Right ventricle myocardium inferior (tissue), 1 donor: ENCODE measurements at regions not wholly inside any gene's neighbourhood (a gene's known extent, or its start where the extent isn't known, plus 50 kb on each side); places are given as distances from the start of the nearest gene placed in this dataset.
"Not testable (repeated sequence)": the region's sequence is repeated elsewhere in the genome, so short reads cannot be mapped to it uniquely, and the experiment has no call there.

Experiments used
- ATAC-seq: fragments of 200-7000 bp; cut with Tn5 transposase; one replicate; pipeline ENCODE4 v1.9.1; 2020; ENCODE audit warnings: mild to moderate bottlenecking, moderate library complexity
- DNase-seq: peaks from one replicate; pipeline ENCODE4 v3.0.0; 2021; ENCODE audit errors: missing footprints
- intact Hi-C: fragments of 100-400 bp; cut with DNase I; formaldehyde crosslinking; loops from one replicate; pipeline ENCODE4 v1.11.0; 2022
- donor health status: DM: no; HTN: yes; CAD: no; lungs with severe emphysema.

- intact Hi-C loops: no loop called here
- DNase-seq (no peak), ATAC-seq (no peak)
Measured at GRCh38 chr1:183753464-183753891, 51.4 kb upstream of the RGL1 start.

DNA sequence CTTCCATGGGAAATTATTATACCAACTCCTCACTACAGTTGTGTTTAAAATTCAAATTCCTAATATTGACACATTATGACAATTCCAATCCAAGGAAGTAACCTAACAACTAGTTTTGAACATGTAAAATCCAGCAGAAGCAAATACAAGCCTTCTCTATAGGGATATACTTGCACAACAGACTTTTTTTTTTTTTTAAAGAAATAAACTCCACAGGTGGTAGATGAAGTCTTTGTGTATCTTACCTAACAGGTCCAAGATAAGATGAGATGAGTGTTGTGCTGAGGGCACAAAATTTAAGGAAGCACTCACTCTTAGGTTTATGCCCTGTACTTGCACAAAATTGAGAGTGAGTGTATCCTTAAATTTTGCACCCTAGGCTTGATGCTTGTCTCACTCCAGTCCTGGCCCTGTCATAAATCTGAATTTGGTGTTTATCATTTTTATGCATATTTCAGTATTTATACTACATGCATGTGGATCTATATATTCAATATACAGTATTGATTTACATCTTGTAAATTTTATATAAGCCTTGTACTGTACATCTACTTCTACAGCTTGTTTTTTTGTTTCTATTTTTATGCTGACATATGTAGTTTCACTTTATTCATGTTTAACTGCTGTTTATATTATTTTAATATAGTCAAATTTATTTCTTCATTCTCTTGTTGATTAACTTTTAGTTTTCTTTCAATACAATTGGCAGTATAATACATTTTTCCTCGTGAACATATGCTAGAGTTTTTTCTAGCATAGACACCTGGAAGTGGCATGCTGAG, 60.6 kb upstream of the RGL1 start:
- ATAC-seq: no peak
- intact Hi-C loops: no loop called here

DNA sequence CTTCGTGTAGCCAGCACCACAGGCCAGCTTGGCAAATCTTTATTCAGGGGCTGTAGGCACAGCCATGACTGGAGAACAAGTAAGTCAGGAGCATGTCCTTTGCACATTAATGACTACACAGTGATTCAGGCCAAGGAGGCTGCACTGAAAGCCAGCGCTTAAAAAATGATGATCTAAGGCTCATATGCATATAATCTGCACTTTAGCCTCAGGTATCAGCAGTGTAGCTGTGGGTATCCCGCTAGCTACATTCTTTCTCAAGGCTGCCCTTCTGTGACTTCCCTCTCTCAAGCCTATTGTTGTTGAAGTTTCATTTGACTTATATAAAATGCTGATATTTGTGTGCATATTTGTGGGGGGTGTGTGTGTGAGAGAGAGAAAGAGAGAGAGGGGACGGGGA, 62.6 kb upstream of the RGL1 start:
- ATAC-seq (no peak), DNase-seq (no peak)
- intact Hi-C loops: no loop called here

More for the DNA sequence above, 60.6 kb upstream of the RGL1 start:
- DNase-seq: no peak

GRCh38 chr1:183739741-183740271, 65.1 kb upstream of the RGL1 start:
- no peak for DNase-seq
- no peak for ATAC-seq
- intact Hi-C loops: loop anchor here (5.0 kb wide), 1 partner anchor 42 kb away; no protein-coding TSS in a partner anchor

- no peak for DNase-seq
- intact Hi-C loops: loop anchor here (5.0 kb wide), 1 partner anchor 43 kb away; no protein-coding TSS in a partner anchor
- ATAC-seq: no peak
Measured at GRCh38 chr1:183739082-183739481, 65.8 kb upstream of the RGL1 start.

DNA sequence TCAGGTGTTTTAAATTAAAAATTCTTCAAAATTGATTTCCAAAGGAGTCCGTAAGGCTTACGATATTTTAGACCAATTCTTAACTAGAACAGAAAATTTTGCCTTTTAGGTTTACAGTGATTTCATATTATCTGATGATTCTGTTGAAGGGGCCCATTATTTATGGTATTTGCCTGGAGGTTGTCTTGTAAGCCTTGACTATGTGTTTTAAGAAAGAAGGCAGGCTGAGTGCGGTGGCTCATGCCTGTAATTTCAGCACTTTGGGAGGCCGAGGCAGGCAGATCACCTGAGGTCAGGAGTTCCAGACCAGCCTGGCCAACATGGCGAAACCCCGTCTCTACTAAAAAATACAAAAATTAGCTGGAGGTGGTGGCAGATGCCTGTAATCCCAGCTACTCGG, 67.0 kb upstream of the RGL1 start:
- not testable (repeated sequence) for DNase-seq, ATAC-seq
- intact Hi-C loops: loop anchor here (5.0 kb wide), 1 partner anchor 44 kb away; no protein-coding TSS in a partner anchor

DNA sequence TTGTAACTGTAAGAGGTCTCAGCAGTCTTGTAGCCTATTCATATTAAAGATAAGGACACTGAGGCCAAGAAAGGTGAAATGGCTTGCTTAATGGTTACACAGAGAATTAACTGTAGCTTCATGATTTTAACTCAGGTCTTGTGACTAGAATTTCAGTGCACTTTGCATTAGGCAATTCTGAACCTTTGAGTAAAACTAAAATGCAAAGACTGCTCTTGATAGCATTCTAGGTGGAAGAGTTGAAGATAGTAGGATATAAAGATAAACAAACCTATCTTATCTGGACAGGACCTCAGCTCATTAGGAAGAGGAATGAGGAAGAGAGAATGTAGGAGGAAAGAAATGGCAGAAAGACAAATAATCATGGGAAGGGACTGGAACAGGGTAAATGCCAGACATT, 68.6 kb upstream of the RGL1 start:
- ATAC-seq: no peak
- intact Hi-C loops: loop anchor here (5.0 kb wide), 1 partner anchor 46 kb away; no protein-coding TSS in a partner anchor
- DNase-seq: no peak

- DNase-seq (no peak), ATAC-seq (peak; percentile 12)
- intact Hi-C loops: loop anchor here (5.0 kb wide), 1 partner anchor 47 kb away; no protein-coding TSS in a partner anchor
Measured at GRCh38 chr1:183735069-183735860, 69.7 kb upstream of the RGL1 start.

DNA sequence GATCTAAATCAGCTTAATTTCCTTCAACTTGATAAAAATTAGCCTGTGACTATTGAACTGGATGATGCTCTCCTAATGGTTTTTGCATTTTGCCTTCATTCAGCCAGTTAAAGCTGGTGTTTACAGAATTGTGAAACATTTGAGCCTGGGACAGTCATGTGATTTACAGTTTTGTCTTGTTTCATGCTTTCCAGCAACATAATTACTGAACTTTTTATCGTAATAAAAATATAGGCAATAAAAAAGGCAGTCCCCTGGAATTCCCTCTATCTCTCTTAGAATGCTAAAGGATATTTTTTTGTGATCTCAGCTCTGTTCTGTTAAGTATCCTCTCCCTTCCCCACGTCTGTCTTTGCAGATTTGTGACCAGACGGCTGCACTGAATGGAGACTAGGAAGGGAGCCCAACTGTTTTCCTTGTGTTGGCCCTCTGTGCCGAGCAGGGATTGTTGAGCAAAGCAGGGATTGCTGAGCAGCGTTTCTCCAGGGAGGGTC, 70.3 kb upstream of the RGL1 start:
- ATAC-seq (peak; percentile 89), DNase-seq (peak; percentile 64)
- intact Hi-C loops: loop anchor here (5.0 kb wide), 1 partner anchor 48 kb away; no protein-coding TSS in a partner anchor

GRCh38 chr1:183733715-183734114, 71.2 kb upstream of the RGL1 start:
- no peak for ATAC-seq
- intact Hi-C loops: no loop called here

DNA sequence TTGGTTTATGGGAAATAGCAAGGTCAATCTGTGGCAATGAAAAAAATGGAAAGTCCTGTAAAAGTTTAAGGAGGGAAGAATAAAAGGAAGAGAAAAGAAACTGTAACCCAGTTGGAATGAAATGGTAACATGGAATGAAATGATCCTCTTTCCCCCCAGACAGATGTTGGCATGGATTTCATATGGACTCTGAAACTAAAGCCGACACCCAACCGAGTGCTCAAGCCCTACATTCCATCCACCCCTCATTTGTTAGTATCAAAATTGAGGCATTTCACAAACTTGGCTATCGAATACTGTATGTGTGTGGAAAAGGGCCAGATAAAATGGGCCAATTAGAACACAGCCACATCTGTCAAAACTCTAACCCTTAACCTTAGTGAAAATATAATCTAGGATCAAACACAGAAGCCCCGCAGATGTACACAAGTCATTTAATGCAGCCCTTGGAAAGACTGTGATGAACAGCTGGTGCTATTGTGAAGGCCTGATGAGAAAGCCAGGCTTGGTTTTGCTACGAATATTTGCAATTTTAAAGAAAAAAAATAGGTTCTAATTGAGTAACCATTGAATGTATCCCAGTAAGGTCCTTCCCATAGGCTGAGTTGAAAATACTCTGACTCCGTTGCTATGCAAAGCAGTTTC, 72.6 kb upstream of the RGL1 start:
- intact Hi-C loops: no loop called here
- ATAC-seq (no peak), DNase-seq (no peak)

More at GRCh38 chr1:183733715-183734114, 71.2 kb upstream of the RGL1 start:
- DNase-seq: no peak

- ATAC-seq: no peak
- intact Hi-C loops: no loop called here
- DNase-seq: no peak
Measured at GRCh38 chr1:183730886-183731573, 73.9 kb upstream of the RGL1 start.

DNA sequence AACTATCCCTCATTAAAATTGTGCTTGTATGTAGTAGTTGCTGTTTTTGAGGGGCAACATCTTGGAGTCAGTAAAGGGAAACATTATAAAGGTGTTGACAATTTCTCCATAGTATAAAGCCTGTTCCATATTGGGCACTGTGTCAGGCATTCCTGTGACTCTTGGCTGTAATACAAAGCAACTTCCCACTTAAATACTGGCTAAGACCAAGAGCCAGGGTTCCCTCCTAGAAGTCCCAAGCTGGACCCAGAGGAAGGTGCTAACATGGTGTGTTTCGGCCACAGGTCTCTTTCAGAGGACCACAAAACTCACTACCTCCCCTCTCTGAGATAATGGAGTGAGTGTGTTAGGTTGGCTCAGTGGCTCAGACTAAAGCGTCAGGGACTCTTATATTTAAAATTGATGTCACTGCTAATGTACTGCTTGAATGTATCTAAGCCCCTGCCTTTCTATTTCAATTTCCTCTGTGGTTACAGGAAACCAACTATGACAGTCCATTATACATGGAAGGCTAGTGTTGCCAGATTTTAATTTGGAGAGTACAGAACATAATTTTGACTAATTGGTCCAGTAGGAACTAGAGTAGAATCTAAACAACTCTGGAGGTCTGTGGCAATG, 74.7 kb upstream of the RGL1 start:
- DNase-seq: no peak
- intact Hi-C loops: no loop called here
- ATAC-seq: peak; percentile 59

- intact Hi-C loops: no loop called here
- no peak for ATAC-seq
- DNase-seq: no peak
Measured at GRCh38 chr1:183726825-183727224, 73.7 kb upstream of the APOBEC4 start.

DNA sequence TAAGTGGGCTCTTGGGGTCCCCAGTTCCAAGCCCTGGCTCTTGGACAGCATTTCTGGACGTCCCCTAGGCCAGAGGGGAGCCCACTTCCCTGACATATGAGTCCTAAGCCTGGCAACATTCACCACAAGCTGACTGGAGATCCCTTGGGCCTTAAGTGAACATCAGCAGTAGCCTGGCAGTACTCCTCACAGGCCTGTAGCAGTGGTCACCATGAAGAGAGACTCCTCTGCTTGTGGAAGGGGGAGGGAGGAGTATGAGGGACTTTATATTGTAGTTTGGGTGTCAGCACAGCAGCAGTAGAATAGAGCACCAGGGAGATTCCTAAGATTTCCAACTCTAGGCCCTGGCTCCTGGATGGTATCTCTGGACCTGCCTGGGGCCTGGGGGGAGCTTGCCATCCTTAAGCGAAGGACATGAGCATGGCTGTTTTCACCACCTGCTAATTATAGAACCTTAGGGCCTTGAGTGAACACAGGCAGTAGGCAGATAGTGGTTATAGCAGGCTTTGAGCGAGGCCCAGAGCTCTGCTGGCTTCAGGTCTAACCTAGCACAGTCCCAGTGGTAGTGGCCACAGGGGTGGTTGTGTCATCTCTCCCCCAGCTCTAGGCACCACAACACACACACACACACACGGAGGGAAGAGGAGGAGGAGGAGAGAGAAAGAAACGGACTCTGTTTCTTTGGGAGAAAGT, 71.4 kb upstream of the APOBEC4 start:
- peak; percentile 92 for ATAC-seq

GRCh38 chr1:183723571-183723970, 70.5 kb upstream of the APOBEC4 start:
- intact Hi-C loops: no loop called here
- ATAC-seq: no peak
- no peak for DNase-seq

More for the DNA sequence above, 71.4 kb upstream of the APOBEC4 start:
- intact Hi-C loops: no loop called here
- DNase-seq: no peak

DNA sequence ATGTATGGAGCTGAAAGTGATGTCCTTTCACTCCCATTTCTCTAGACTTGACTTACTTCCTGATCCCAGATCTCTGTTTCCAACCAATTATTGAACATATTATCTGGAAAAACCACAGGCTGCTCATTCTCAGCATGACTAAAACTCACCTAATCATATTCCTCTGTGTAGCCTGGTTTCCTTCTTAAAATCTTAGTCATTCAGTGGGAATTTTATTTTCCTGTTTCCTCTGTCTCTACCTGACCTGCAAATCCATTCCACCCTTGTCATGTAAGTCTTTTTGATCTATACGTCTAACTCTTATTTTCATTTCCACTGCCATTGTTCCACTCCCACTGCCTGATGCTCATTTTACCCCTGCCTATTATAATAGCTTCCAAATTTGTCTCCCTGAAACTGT, 67.9 kb upstream of the APOBEC4 start:
- DNase-seq (no peak), ATAC-seq (no peak)
- intact Hi-C loops: no loop called here
